ENCODE measurements at regions not wholly inside any gene's neighbourhood (a gene's known extent, or its start where the extent isn't known, plus 50 kb on each side); places are given as distances from the start of the nearest gene placed in this dataset.

- Mint-ChIP-seq H3K4me3 (no peak overlapping the region), H3K27me3 (ENCODE audit: low read depth in 3 of 3) (no peaks in the 10 kb centered on the region), H3K27ac (no peak overlapping the region), H3K9me3 (peaks cover 0 to 6% (median 0%) of the 10 kb centered on the region in 7 donors), H3K36me3 (no peaks in the 10 kb centered on the region), H3K4me1 (no peaks in the 10 kb centered on the region)
- no peaks in the 10 kb centered on the region for H3K27me3 ChIP-seq (ENCODE audit: control insufficient read depth in 2 of 2, insufficient read depth in 2 of 2, low read length in 2 of 2)
- H4K20me1 ChIP-seq (ENCODE audit: insufficient read depth, low read length), result no peaks in the 10 kb centered on the region
- no peak overlapping the region for H3K4me3 ChIP-seq (replicated peaks in 1 of 3; ENCODE audit: low read depth in 2 of 3, low read length in 3 of 3)
- no peaks in the 10 kb centered on the region for H3K36me3 ChIP-seq (replicated peaks in 1 of 2; ENCODE audit: control insufficient read depth in 1 of 2, insufficient read depth in 2 of 2, low read length in 2 of 2)
- no peak overlapping the region for H3K4me2 ChIP-seq (replicated peaks; ENCODE audit: extremely low read depth, low read length, poor library complexity, severe bottlenecking)
- no peaks in the 10 kb centered on the region for H3K79me2 ChIP-seq (ENCODE audit: insufficient read depth, low read length)
- no peaks in the 10 kb centered on the region for H3K4me1 ChIP-seq (ENCODE audit: control insufficient read depth in 1 of 2, insufficient read depth in 2 of 2, low read length in 2 of 2)
- intact Hi-C loops (cut with micrococcal nuclease), result no loop called here
- TF ChIP-seq, protein P1, sequence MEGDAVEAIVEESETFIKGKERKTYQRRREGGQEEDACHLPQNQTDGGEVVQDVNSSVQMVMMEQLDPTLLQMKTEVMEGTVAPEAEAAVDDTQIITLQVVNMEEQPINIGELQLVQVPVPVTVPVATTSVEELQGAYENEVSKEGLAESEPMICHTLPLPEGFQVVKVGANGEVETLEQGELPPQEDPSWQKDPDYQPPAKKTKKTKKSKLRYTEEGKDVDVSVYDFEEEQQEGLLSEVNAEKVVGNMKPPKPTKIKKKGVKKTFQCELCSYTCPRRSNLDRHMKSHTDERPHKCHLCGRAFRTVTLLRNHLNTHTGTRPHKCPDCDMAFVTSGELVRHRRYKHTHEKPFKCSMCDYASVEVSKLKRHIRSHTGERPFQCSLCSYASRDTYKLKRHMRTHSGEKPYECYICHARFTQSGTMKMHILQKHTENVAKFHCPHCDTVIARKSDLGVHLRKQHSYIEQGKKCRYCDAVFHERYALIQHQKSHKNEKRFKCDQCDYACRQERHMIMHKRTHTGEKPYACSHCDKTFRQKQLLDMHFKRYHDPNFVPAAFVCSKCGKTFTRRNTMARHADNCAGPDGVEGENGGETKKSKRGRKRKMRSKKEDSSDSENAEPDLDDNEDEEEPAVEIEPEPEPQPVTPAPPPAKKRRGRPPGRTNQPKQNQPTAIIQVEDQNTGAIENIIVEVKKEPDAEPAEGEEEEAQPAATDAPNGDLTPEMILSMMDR (IDR thresholded peaks at IDR 0.05), result no peak
- 71% methylated on average over 1 of the region's 2 CpGs for WGBS (ENCODE audit: insufficient coverage)
- no peak overlapping the region for H3K9ac ChIP-seq (ENCODE audit: insufficient read depth, low read length, poor library complexity, severe bottlenecking)
- no peak overlapping the region for H2AFZ ChIP-seq (ENCODE audit: insufficient read depth, low read depth, low read length, poor library complexity, severe bottlenecking)
- DNase-seq, result no peak
- no peaks in the 10 kb centered on the region for H3K9me3 ChIP-seq (replicated peaks in 1 of 2; ENCODE audit: control insufficient read depth in 1 of 2, insufficient read depth in 1 of 2, low read length in 2 of 2)
- H3K27ac ChIP-seq (ENCODE audit: low read depth in 1 of 2, low read length in 2 of 2), result no peak overlapping the region
Observed at GRCh38 chr2:62559582-62559981, 53.6 kb upstream of the TMEM17 start.

DNA sequence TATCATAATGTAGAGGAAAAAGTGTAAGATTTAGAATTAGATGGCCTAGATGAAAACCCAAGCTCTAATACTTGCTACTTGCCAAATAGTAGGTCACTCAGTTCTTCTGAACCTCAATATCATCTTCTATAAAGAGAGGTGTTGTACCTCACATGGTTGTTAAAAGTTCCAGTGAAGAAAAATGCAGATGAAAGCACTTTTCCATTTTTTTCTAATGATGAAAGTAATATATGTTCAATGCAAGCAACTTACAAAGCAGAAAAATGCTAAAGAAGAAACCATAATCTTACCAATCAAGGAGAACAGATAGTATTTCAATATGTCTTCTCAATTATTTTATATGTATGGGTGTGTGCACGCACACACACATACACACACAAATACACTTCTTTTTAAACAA lies 52.7 kb upstream of the TMEM17 start:
- DNase-seq, result no peak
- Mint-ChIP-seq H3K9me3 (peaks cover 0 to 6% (median 0%) of the 10 kb centered on the region in 7 donors), H3K27ac (no peak overlapping the region), H3K4me1 (no peaks in the 10 kb centered on the region), H3K36me3 (no peaks in the 10 kb centered on the region), H3K4me3 (no peak overlapping the region), H3K27me3 (ENCODE audit: low read depth in 3 of 3) (no peaks in the 10 kb centered on the region)
- Histone ChIP-seq H3K36me3 (replicated peaks in 1 of 2; ENCODE audit: control insufficient read depth in 1 of 2, insufficient read depth in 2 of 2, low read length in 2 of 2) (no peaks in the 10 kb centered on the region), H3K9ac (ENCODE audit: insufficient read depth, low read length, poor library complexity, severe bottlenecking) (no peak overlapping the region), H3K4me2 (replicated peaks; ENCODE audit: extremely low read depth, low read length, poor library complexity, severe bottlenecking) (no peak overlapping the region), H3K4me3 (replicated peaks in 1 of 3; ENCODE audit: low read depth in 2 of 3, low read length in 3 of 3) (no peak overlapping the region), H4K20me1 (ENCODE audit: insufficient read depth, low read length) (no peaks in the 10 kb centered on the region), H3K27ac (ENCODE audit: low read depth in 1 of 2, low read length in 2 of 2) (no peak overlapping the region), H3K79me2 (ENCODE audit: insufficient read depth, low read length) (no peaks in the 10 kb centered on the region), H3K4me1 (ENCODE audit: control insufficient read depth in 1 of 2, insufficient read depth in 2 of 2, low read length in 2 of 2) (no peaks in the 10 kb centered on the region), H3K27me3 (ENCODE audit: control insufficient read depth in 2 of 2, insufficient read depth in 2 of 2, low read length in 2 of 2) (no peaks in the 10 kb centered on the region), H2AFZ (ENCODE audit: insufficient read depth, low read depth, low read length, poor library complexity, severe bottlenecking) (no peak overlapping the region), H3K9me3 (replicated peaks in 1 of 2; ENCODE audit: control insufficient read depth in 1 of 2, insufficient read depth in 1 of 2, low read length in 2 of 2) (no peaks in the 10 kb centered on the region)
- TF ChIP-seq, protein P1 (IDR thresholded peaks at IDR 0.05), result no peak
- WGBS (ENCODE audit: insufficient coverage), result no CpG with 5 or more reads among the region's 1 CpG
- intact Hi-C loops (cut with micrococcal nuclease), result no loop called here

All from CD14-positive monocyte (primary cell).